BLaER1 treated with 17β-estradiol and CSF1 and Interleukin-3, amounts not matched to agents 10 nM and 100 nM (cell line): ENCODE measurements at regions not wholly inside any gene's neighbourhood (a gene's known extent, or its start where the extent isn't known, plus 50 kb on each side); places are given as distances from the start of the nearest gene placed in this dataset.

ENCODE experiments used
- H3K27ac ChIP-seq, 11 experiments: shearing (Covaris generic); formaldehyde crosslinking; 2 replicates each; pipeline ENCODE4 v1.8.1; 2022
- H3K27me3 ChIP-seq, 11 experiments: shearing (Covaris generic); formaldehyde crosslinking; 2 replicates each; pipeline ENCODE4 v1.8.1; 2022
- H3K36me3 ChIP-seq, 11 experiments: shearing (Covaris generic); formaldehyde crosslinking; 2 replicates each; pipeline ENCODE4 v1.8.1; 2022
- H3K4me1 ChIP-seq, 10 experiments: shearing (Covaris generic); formaldehyde crosslinking; 2 replicates each; pipeline ENCODE4 v1.8.1; 2022
- H3K4me2 ChIP-seq, 11 experiments: shearing (Covaris generic); formaldehyde crosslinking; 2 replicates each; pipeline ENCODE4 v1.8.1; 2022
- H3K4me3 ChIP-seq, 10 experiments: shearing (Covaris generic); formaldehyde crosslinking; 2 replicates each; pipeline ENCODE4 v1.8.1; 2022
- H3K9ac ChIP-seq, 11 experiments: shearing (Covaris generic); formaldehyde crosslinking; 2 replicates each; pipeline ENCODE4 v1.8.1; 2022
- H3K9me3 ChIP-seq, 11 experiments: shearing (Covaris generic); formaldehyde crosslinking; replicated peaks in 1 of 11; 2 replicates each; pipeline ENCODE4 v1.8.1; 2022
- H4K20me1 ChIP-seq, 11 experiments: shearing (Covaris generic); formaldehyde crosslinking; 2 replicates each; pipeline ENCODE4 v1.8.1; 2022
- Cebpa-rat ChIP-seq, 11 experiments: shearing (Covaris generic); IDR thresholded peaks; 2 replicates each; pipeline ENCODE4 v1.8.1; 2022

DNA sequence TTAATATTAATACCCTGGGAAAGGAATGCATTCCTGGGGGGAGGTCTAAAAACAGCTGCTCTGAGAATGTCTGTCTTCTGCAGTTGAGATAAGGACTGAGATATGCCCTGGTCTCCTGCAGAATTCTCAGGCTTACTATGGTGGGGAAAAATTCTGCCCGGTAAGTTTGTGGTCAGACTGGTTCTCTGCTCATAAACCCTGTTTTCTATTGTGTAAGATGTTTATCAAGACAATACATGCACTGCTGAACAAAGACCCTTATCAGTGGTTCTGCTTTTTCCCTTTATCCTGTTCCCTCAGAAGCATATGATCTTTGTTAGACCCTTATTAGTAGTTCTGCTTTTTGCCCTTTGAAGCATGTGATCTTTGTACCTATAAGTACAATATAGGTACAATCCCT, 494.6 kb downstream of the CNTN6 start:
- Histone ChIP-seq H3K9ac (no peak overlapping the region), H3K4me3 (no peak overlapping the region), H4K20me1 (no peaks in the 10 kb centered on the region), H3K4me2 (peak overlapping the region in 1 of 11 experiments; percentile 15; a peak in 1 of 22 replicates), H3K36me3 (no peaks in the 10 kb centered on the region), H3K27ac (peak overlapping the region in 4 of 11 experiments; percentile 5 to 22 (median 14); a peak in 2 of 22 replicates), H3K9me3 (peaks cover 39 to 68% (median 56%) of the 10 kb centered on the region in 11 experiments), H3K4me1 (no peaks in the 10 kb centered on the region; a peak in 2 of 20 replicates), H3K27me3 (no peaks in the 10 kb centered on the region)
- no peak for TF ChIP-seq Cebpa-rat (IDR thresholded peaks at IDR 0.05)

DNA sequence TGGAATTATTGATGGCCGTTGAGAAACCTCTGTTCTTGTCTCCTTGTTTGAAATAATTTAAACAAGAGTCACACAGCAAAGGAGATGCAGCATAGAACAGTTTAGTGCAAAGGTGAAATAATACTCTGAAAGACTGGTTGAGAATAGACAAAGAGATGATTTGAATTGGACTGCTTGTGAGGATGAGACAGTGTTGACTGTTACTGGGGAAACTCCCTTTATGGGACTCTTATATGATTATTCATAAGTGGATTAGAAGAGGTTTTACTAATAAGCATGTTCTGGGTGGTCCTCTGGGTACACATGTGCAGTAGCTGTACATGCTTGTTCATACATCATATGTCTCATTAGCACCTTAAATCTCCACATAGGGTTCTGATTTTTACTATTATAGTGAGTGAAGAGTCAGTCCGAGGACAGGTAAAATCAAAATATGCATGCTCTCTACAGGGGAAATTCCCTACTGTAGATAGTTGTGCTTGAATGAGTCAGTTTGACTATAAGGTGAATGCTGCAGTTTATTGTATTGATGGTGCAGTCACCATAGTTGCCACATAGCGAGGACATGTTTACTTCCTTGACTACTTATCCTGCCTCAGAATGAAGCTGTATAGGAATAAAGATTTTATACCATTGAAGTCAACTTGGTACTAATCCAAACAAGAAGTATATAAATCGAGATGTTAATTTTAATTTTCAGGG, 498.7 kb downstream of the CNTN6 start:
- H3K27me3 ChIP-seq, result no peaks in the 10 kb centered on the region
- TF ChIP-seq Cebpa-rat (IDR thresholded peaks at IDR 0.05), result no peak
- no peak overlapping the region for H3K27ac ChIP-seq
- H4K20me1 ChIP-seq, result no peaks in the 10 kb centered on the region
- H3K9ac ChIP-seq, result no peak overlapping the region
- no peaks in the 10 kb centered on the region for H3K36me3 ChIP-seq
- H3K4me2 ChIP-seq, result no peak overlapping the region
- peaks cover 30 to 50% (median 39%) of the 10 kb centered on the region in 11 experiments for H3K9me3 ChIP-seq
- no peak overlapping the region for H3K4me3 ChIP-seq
- H3K4me1 ChIP-seq, result no peaks in the 10 kb centered on the region; a peak in 2 of 20 replicates

DNA sequence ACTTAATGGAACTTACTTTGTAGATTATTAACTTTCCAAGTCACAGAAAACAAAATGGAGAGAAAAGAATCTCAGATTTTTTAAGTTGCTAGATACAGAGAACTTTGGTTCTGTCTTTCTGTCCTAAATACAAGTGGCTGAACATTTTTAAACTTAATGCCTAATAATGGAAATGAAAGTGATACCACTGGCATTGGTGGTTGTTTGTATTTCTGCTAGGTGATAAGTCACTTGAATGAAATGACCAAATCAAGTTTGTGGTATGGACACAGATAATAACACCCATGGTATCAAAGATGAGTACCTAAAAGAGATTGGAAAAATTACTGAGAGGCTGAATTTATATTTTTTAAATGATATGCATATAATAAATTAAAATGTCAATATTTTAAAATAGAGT, 502.1 kb downstream of the CNTN6 start:
- TF ChIP-seq Cebpa-rat (IDR thresholded peaks at IDR 0.05), result no peak
- Histone ChIP-seq H3K27me3 (no peaks in the 10 kb centered on the region), H3K4me2 (no peak overlapping the region), H3K4me3 (no peak overlapping the region), H3K9ac (no peak overlapping the region), H3K36me3 (no peaks in the 10 kb centered on the region), H3K27ac (no peak overlapping the region), H3K9me3 (peaks cover 6 to 25% (median 15%) of the 10 kb centered on the region in 11 experiments; a peak in 19 of 22 replicates), H3K4me1 (peaks cover 0 to 4% (median 0%) of the 10 kb centered on the region in 10 experiments; a peak in 1 of 20 replicates), H4K20me1 (no peaks in the 10 kb centered on the region)

DNA sequence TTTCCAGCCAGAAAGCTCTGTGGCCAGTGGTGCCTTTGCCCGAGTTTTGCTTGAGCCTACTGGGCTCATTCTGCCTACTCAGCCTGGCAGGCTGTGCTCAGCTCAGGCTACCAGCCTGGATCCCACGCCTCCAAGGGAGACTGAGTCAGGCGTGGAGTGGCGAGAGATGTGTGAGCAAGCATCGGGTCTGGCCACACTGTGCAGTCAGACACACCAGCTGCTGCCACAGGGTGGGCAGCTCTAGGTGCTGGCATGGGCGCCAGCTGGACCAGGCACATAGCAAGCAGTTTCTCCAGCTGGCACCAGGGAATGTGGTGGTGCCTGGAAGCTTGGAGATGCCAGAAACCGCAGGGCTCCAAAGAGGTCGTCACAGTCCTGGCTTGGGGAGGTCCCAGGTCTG, 498.5 kb upstream of the CNTN4 start:
- H3K9ac ChIP-seq, result no peak overlapping the region
- H3K9me3 ChIP-seq, result peaks cover 0 to 10% (median 6%) of the 10 kb centered on the region in 11 experiments; a peak in 10 of 22 replicates
- H4K20me1 ChIP-seq, result no peaks in the 10 kb centered on the region
- H3K36me3 ChIP-seq, result no peaks in the 10 kb centered on the region
- H3K4me2 ChIP-seq, result no peak overlapping the region
- no peaks in the 10 kb centered on the region for H3K27me3 ChIP-seq
- H3K4me3 ChIP-seq, result no peak overlapping the region
- TF ChIP-seq Cebpa-rat (IDR thresholded peaks at IDR 0.05), result no peak
- no peak overlapping the region for H3K27ac ChIP-seq
- H3K4me1 ChIP-seq, result peaks cover 0 to 7% (median 0%) of the 10 kb centered on the region in 10 experiments; a peak in 3 of 20 replicates

DNA sequence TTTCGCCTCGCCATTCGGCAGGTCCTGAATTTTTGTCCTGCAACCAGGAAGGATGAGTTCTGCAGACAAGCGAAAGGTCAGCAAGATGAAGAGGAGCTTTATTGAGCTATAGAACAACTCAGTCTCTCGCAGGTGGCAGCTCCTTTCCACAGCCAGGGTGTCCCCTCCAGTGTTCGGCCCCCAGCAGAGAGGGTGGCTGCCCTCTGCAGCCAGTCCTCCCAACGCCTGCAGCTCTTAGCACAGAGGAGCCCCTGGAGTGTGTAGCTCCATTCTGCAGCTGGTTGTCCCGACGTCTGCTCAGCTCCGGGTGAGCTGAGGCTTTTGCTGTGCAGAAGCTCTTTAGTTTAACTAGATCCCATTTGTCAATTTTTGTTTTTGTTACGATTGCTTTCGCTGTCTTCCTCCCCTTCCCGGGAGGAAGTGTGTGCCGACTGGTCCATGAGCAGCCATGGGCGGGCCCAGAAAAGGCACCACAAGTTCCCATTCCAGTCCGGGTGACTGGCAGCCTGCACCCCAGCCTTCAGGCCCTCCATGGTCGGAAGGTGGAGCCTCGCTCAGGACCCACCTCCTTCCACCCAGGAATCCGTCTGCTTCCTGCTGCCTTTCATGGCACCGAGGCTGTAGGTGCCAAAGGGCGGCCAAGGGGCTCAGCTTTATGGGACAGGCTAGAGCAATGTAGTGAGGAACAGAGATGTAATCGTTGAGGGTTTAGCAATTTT, 497.8 kb upstream of the CNTN4 start:
- H3K27me3 ChIP-seq, result no peaks in the 10 kb centered on the region
- H3K4me3 ChIP-seq, result no peak overlapping the region
- TF ChIP-seq Cebpa-rat (IDR thresholded peaks at IDR 0.05), result no peak
- H3K4me2 ChIP-seq, result no peak overlapping the region
- no peaks in the 10 kb centered on the region for H3K36me3 ChIP-seq
- peaks cover 0 to 10% (median 6%) of the 10 kb centered on the region in 11 experiments; a peak in 10 of 22 replicates for H3K9me3 ChIP-seq
- H3K27ac ChIP-seq, result no peak overlapping the region
- no peaks in the 10 kb centered on the region for H4K20me1 ChIP-seq
- H3K4me1 ChIP-seq, result peaks cover 0 to 11% (median 3%) of the 10 kb centered on the region in 10 experiments; a peak in 7 of 20 replicates
- H3K9ac ChIP-seq, result no peak overlapping the region

DNA sequence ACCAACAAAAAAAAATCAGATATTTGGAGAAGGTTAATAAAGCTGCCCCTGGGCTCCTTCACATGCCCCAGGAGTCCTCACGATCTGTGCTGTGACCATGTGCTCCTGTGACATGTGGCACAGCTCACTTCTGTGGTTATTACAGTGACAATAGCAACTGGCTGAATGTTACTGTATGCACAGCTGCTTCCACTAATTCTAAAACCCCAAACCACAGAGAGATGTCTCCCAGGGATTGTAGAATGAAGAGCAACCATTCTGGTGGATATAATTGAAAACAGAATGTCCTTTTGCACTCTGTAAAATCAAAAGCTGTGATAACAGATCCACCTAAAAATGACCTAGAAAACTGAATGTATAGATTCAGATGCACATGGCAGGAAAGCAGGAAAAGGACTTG, 489.2 kb upstream of the CNTN4 start:
- H3K9me3 ChIP-seq, result no peaks in the 10 kb centered on the region
- no peaks in the 10 kb centered on the region for H4K20me1 ChIP-seq
- peak in 2 of 11 experiments; percentile 16 to 29; a peak in 1 of 22 replicates for TF ChIP-seq Cebpa-rat (IDR thresholded peaks at IDR 0.05)
- H3K27me3 ChIP-seq, result no peaks in the 10 kb centered on the region
- peak overlapping the region in 6 of 11 experiments; percentile 18 to 58 (median 32); a peak in 8 of 22 replicates for H3K27ac ChIP-seq
- no peaks in the 10 kb centered on the region for H3K36me3 ChIP-seq
- H3K4me2 ChIP-seq, result peak overlapping the region; percentile 38 to 76 (median 59)
- peaks cover 15 to 51% (median 29%) of the 10 kb centered on the region in 10 experiments for H3K4me1 ChIP-seq
- H3K4me3 ChIP-seq, result no peak overlapping the region
- H3K9ac ChIP-seq, result no peak overlapping the region

DNA sequence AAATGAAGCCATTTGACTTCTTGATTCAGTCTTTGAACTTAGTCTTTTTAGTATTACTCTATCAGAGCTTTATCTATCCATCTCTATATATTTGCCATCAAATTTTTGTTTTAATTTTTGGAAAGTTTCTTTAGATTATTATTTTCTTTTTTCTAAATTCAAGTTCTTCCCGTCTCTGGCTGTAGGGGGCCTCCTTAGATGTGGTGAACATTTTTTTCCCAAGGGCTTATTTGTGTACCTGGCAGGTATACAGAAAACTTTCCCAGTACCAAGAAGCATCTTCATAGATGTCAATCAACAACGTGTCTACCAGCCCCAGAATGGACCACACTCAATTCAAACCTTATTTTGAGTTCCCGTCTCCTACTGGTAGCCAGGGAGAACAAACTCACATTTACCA, 486.8 kb upstream of the CNTN4 start:
- no peak for TF ChIP-seq Cebpa-rat (IDR thresholded peaks at IDR 0.05)
- H3K9me3 ChIP-seq, result no peaks in the 10 kb centered on the region
- H3K4me1 ChIP-seq, result peaks cover 15 to 36% (median 24%) of the 10 kb centered on the region in 10 experiments
- no peaks in the 10 kb centered on the region for H3K36me3 ChIP-seq
- H4K20me1 ChIP-seq, result no peaks in the 10 kb centered on the region
- no peak overlapping the region for H3K9ac ChIP-seq
- H3K27me3 ChIP-seq, result no peaks in the 10 kb centered on the region
- H3K4me2 ChIP-seq, result no peak overlapping the region
- no peak overlapping the region for H3K27ac ChIP-seq
- no peak overlapping the region for H3K4me3 ChIP-seq

DNA sequence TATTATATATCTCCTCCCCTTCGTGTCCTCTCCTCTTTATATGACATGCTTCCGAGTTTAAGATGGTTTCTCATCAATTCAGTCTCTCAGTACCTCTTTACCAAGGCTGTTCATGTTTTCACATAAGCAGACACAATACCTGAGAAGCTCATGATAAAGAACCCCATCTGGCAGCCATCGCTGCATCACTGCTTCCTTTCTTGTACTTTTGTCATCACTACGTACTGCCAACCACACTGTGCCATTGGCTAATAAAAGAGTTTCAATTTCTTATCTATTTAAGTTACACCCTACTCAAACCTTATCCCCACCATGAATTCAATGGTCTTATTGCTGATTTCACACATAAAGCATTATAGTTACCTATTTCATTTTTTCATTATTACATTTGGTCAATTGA, 484.7 kb upstream of the CNTN4 start:
- Histone ChIP-seq H3K9ac (no peak overlapping the region), H3K36me3 (no peaks in the 10 kb centered on the region), H3K4me2 (no peak overlapping the region), H3K27ac (no peak overlapping the region), H3K9me3 (no peaks in the 10 kb centered on the region), H3K27me3 (no peaks in the 10 kb centered on the region), H4K20me1 (no peaks in the 10 kb centered on the region), H3K4me1 (peaks cover 9 to 20% (median 17%) of the 10 kb centered on the region in 10 experiments), H3K4me3 (no peak overlapping the region)
- TF ChIP-seq Cebpa-rat (IDR thresholded peaks at IDR 0.05), result no peak

DNA sequence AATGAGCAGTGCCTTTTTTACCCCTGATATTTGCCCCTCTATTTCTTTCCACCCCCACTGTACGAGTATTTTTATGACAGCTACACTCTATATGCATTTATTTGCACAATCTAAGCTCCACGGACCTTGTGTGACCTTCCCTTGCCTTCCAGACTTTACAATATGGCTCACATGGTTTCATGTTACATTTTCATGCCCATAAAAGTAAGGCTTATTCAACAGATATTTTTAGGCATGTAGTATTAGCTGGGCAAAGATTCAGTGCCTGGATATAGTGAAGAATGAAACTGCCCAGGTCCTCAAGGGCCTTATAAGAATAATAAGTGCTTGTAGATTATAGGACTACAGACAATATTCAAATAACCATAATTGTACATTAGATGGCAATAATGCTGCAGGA, 481.9 kb upstream of the CNTN4 start:
- Histone ChIP-seq H3K27me3 (no peaks in the 10 kb centered on the region), H3K9ac (no peak overlapping the region), H3K9me3 (no peaks in the 10 kb centered on the region), H3K36me3 (no peaks in the 10 kb centered on the region), H3K27ac (no peak overlapping the region), H3K4me3 (no peak overlapping the region), H3K4me1 (peaks cover 0 to 9% (median 0%) of the 10 kb centered on the region in 10 experiments; a peak in 1 of 20 replicates), H4K20me1 (no peaks in the 10 kb centered on the region), H3K4me2 (no peak overlapping the region)
- TF ChIP-seq Cebpa-rat (IDR thresholded peaks at IDR 0.05), result no peak
